OCI-LY1 (cell line): ENCODE measurements at regions not wholly inside any gene's neighbourhood (a gene's known extent, or its start where the extent isn't known, plus 50 kb on each side); places are given as distances from the start of the nearest gene placed in this dataset.

Experiments used
- H2AFZ ChIP-seq: fragments of 200-600 bp; sonication (generic), shearing (Covaris generic); 2 replicates; pipeline ENCODE4 v1.6.0; 2014; ENCODE audit warnings: antibody characterized with exemption, mild to moderate bottlenecking, low read length
- H3F3A ChIP-seq: fragments of 200-600 bp; sonication (generic), shearing (Covaris generic); 2 replicates; pipeline ENCODE4 v1.6.0; 2014; ENCODE audit warnings: mild to moderate bottlenecking, antibody characterized with exemption, low read length, moderate library complexity; ENCODE audit not compliant: insufficient read depth
- H3K27ac ChIP-seq: fragments of 200-600 bp; sonication (generic); 2 replicates; pipeline ENCODE4 v1.5.1; 2014; ENCODE audit warnings: low read length, mixed run types, mild to moderate bottlenecking, low read depth; ENCODE audit not compliant: poor library complexity, severe bottlenecking
- H3K27me3 ChIP-seq: fragments of 200-600 bp; sonication (generic); 2 replicates; pipeline ENCODE4 v1.6.0; 2014; ENCODE audit warnings: antibody characterized with exemption, mild to moderate bottlenecking, low read length, moderate library complexity; ENCODE audit not compliant: insufficient read depth
- H3K36me3 ChIP-seq: fragments of 200-600 bp; sonication (generic); 2 replicates; pipeline ENCODE4 v1.6.1; 2014; ENCODE audit warnings: mild to moderate bottlenecking, antibody characterized with exemption, low read length, moderate library complexity, mixed read lengths; ENCODE audit not compliant: insufficient read depth
- H3K4me1 ChIP-seq: fragments of 200-600 bp; sonication (generic); 2 replicates; pipeline ENCODE4 v1.5.1; 2014; ENCODE audit warnings: mild to moderate bottlenecking, low read length, moderate library complexity; ENCODE audit not compliant: insufficient read depth, severe bottlenecking
- H3K4me2 ChIP-seq: fragments of 200-600 bp; sonication (generic), shearing (Covaris generic); 2 replicates; pipeline ENCODE4 v1.6.1; 2014; ENCODE audit warnings: low read length
- H3K4me3 ChIP-seq: fragments of 200-600 bp; sonication (generic); 2 replicates; pipeline ENCODE4 v1.5.1; 2014; ENCODE audit warnings: low read length, low read depth, mild to moderate bottlenecking, mixed read lengths; ENCODE audit not compliant: poor library complexity, severe bottlenecking
- H3K79me2 ChIP-seq: fragments of 200-600 bp; shearing (Covaris generic); 2 replicates; pipeline ENCODE4 v1.6.1; 2016; ENCODE audit warnings: mixed run types, low read length, mixed read lengths; ENCODE audit not compliant: insufficient read depth
- H3K9ac ChIP-seq: fragments of 200-600 bp; sonication (generic), shearing (Covaris generic); 2 replicates; pipeline ENCODE4 v1.6.1; 2014; ENCODE audit warnings: mild to moderate bottlenecking, low read length, mixed read lengths
- H3K9me2 ChIP-seq: fragments of 200-600 bp; sonication (generic), shearing (Covaris generic); 2 replicates; pipeline ENCODE4 v1.6.1; 2014; ENCODE audit warnings: low read depth, mild to moderate bottlenecking, low read length, mixed read lengths
- H3K9me3 ChIP-seq: fragments of 200-600 bp; shearing (Covaris generic); 2 replicates; pipeline ENCODE4 v1.6.1; 2014; ENCODE audit warnings: low read length, mixed read lengths
- H4K20me1 ChIP-seq: fragments of 200-600 bp; sonication (generic), shearing (Covaris generic); 2 replicates; pipeline ENCODE4 v1.6.0; 2016; ENCODE audit warnings: mild to moderate bottlenecking, low read length; ENCODE audit not compliant: insufficient read depth
- CTCF ChIP-seq: fragments of 200-600 bp; sonication (generic), shearing (Covaris generic); IDR thresholded peaks from 2 replicates; pipeline ENCODE4 v1.5.1; 2017; ENCODE audit warnings: mild to moderate bottlenecking, antibody characterized with exemption, low read length, moderate library complexity, mixed read lengths
- EZH2 ChIP-seq: fragments of 200-600 bp; sonication (generic), shearing (Covaris generic); IDR thresholded peaks from 2 replicates; pipeline ENCODE4 v1.8.0; 2017; ENCODE audit warnings: borderline replicate concordance, mixed run types, mild to moderate bottlenecking, antibody characterized with exemption, low read length, moderate library complexity, mixed read lengths

GRCh38 chr1:59052166-59052590 is 244.7 kb upstream of the FGGY start:
- Histone ChIP-seq H3K4me3 (no peak overlapping the region), H3K4me2 (no peak overlapping the region), H3K9ac (no peak overlapping the region), H3F3A (no peaks in the 10 kb centered on the region), H3K9me3 (no peaks in the 10 kb centered on the region), H4K20me1 (no peaks in the 10 kb centered on the region), H3K79me2 (no peaks in the 10 kb centered on the region), H3K36me3 (no peaks in the 10 kb centered on the region), H3K27ac (no peak overlapping the region), H3K9me2 (no peaks in the 10 kb centered on the region), H2AFZ (no peak overlapping the region), H3K27me3 (no peaks in the 10 kb centered on the region), H3K4me1 (no peaks in the 10 kb centered on the region)
- TF ChIP-seq EZH2 (no peak), CTCF (no peak)

DNA sequence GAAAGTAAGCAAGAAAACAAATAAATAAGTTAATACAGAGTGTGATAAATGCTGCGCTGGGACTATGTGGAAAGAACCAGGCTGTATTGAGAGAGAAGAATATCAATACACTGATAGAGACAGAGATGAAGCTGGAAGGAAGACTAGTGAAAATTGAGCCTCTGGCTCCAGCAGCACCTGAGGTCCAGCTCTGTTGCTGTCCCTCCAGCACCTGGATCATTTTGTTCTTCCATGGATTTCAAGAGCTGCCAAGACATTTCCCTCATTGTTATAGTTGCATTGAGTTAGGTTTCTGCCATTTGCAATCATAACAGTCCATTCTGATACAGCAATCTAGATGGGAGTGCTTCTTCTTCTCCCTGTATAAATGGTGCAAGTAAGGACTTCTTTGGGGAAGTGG is 242.7 kb upstream of the FGGY start:
- H3K4me3 ChIP-seq: no peak overlapping the region
- H3K27me3 ChIP-seq: no peaks in the 10 kb centered on the region
- H3K36me3 ChIP-seq: no peaks in the 10 kb centered on the region
- H3K79me2 ChIP-seq: no peaks in the 10 kb centered on the region
- TF ChIP-seq EZH2 (no peak), CTCF (no peak)
- H3K9me2 ChIP-seq: no peaks in the 10 kb centered on the region
- no peaks in the 10 kb centered on the region for H3K9me3 ChIP-seq
- no peak overlapping the region for H3K4me2 ChIP-seq
- no peak overlapping the region for H3K27ac ChIP-seq
- H4K20me1 ChIP-seq: no peaks in the 10 kb centered on the region
- no peak overlapping the region for H3K9ac ChIP-seq
- H3F3A ChIP-seq: no peaks in the 10 kb centered on the region
- H2AFZ ChIP-seq: no peak overlapping the region
- H3K4me1 ChIP-seq: no peaks in the 10 kb centered on the region

DNA sequence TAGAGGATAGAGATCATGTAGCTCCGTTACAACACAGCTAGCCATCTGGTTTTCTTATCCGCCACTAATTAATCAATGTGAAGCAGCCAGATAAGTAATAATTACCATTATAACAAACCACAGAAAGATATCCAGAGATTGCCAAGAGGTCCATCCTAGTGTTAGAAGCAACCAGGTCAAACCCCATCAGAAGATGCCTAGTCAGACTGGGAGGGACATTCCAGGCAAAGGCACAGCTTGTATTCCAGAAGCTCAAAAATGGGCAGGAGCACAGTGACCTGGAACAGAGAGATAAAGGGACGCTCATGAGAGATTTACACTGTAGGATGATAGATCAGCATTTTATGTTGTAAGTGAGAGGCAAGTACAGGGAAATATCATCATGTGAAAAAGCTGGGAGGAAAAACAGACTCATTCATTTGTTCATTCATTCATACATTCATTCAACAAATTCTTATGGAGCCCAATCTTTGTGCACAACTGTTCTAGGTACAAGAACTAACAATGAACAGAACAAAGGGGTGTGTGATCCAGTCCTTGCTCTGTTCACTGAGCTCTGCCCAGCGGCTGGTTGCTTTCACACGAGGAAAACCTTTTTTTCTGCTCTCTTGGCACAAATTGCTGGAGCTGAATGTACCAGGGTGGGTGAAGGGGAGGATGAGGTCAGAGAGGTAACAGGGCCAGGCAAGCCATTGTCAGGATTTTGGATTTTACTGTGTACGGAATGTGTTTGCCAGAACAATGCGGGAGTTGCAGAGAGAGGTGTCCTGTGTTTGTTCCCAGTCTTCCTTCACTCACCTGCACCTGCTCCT is 240.8 kb upstream of the FGGY start:
- Histone ChIP-seq H3K4me1 (no peaks in the 10 kb centered on the region), H3K9me2 (no peaks in the 10 kb centered on the region), H3K36me3 (no peaks in the 10 kb centered on the region), H3K27ac (no peak overlapping the region), H3K79me2 (no peaks in the 10 kb centered on the region), H3F3A (no peaks in the 10 kb centered on the region), H3K4me3 (no peak overlapping the region), H3K9me3 (no peaks in the 10 kb centered on the region), H2AFZ (no peak overlapping the region), H3K27me3 (no peaks in the 10 kb centered on the region), H3K9ac (no peak overlapping the region), H3K4me2 (no peak overlapping the region), H4K20me1 (no peaks in the 10 kb centered on the region)
- TF ChIP-seq CTCF (no peak), EZH2 (no peak)
